ENCODE measurements at regions not wholly inside any gene's neighbourhood (a gene's known extent, or its start where the extent isn't known, plus 50 kb on each side); places are given as distances from the start of the nearest gene placed in this dataset.

DNA sequence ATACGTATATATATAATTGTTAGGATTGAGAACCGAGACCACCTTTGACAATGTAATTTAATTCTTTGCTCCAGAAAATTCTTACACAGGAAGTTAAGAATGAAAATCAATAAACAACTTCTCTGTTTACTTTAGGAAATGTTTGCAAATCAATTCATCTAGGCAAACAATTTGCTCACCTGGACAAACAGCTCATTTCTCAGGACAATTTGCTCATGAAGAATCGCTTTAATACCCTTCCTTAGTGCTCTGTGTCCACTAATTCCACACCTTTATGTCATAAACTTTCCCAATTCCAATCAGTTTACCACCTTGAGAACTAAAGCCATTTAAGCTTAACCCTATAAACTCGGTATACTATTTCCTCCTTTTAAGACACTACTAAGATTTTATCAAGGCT lies 292.2 kb downstream of the BCHE start:
- H3K27ac ChIP-seq, result no peak overlapping the region
- TF ChIP-seq ZFX (IDR thresholded peaks at IDR 0.05; ENCODE audit: borderline replicate concordance) (no peak), CTCF (IDR thresholded peaks at IDR 0.05) (no peak)

GRCh38 chr3:165544432-165544831 lies 292.8 kb downstream of the BCHE start:
- H3K27ac ChIP-seq, result no peak overlapping the region
- TF ChIP-seq ZFX (IDR thresholded peaks at IDR 0.05; ENCODE audit: borderline replicate concordance) (no peak), CTCF (IDR thresholded peaks at IDR 0.05) (no peak)

DNA sequence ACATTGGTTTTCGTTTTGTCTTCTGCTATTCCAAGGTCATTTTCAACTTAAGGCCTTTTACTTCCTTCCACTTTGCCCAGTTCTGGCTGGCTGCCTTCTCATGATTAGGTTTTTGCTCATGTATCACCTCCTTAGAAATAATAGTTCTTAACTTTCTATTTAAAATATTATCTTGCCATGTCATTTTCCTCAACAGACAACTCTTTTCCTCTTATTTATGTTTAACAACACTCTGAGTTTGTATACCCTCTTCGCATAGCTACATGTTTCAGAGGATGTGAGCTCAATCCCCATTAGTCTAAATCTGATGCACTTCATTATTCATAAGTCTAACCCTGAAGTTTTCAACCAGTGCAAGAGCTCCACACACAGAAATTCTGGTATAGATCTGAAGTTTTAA lies 299.1 kb downstream of the BCHE start:
- H3K27ac ChIP-seq, result no peak overlapping the region
- no peak for TF ChIP-seq CTCF (IDR thresholded peaks at IDR 0.05)
- TF ChIP-seq ZFX (IDR thresholded peaks at IDR 0.05; ENCODE audit: borderline replicate concordance), result no peak

- H3K27ac ChIP-seq, result no peak overlapping the region
- TF ChIP-seq CTCF (IDR thresholded peaks at IDR 0.05) (no peak), ZFX (IDR thresholded peaks at IDR 0.05; ENCODE audit: borderline replicate concordance) (no peak)
Observed at GRCh38 chr3:165532851-165533250, 304.4 kb downstream of the BCHE start.

DNA sequence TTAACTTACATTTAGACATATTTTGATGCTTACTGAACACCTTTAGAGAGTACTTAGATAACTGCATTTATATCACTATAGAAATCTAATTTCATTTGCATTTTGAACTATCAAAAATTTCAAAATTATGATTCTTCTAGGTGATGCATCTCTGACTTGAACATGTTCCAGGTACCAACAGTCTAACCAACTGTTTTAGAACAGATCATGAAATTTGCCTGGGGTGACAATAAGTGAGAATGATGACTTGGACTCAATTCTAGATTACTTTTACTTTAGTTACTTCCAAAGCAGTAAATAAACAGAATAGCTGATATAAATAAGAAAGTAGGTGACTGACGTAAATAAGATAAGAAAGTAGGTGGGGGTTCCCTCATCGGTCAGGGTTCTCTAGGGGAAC lies 307.8 kb downstream of the BCHE start:
- H3K27ac ChIP-seq, result no peak overlapping the region
- TF ChIP-seq ZFX (IDR thresholded peaks at IDR 0.05; ENCODE audit: borderline replicate concordance) (no peak), CTCF (IDR thresholded peaks at IDR 0.05) (no peak)

- TF ChIP-seq CTCF (IDR thresholded peaks at IDR 0.05) (no peak), ZFX (IDR thresholded peaks at IDR 0.05; ENCODE audit: borderline replicate concordance) (no peak)
- no peak overlapping the region for H3K27ac ChIP-seq
Observed at GRCh38 chr3:165526367-165526766, 310.9 kb downstream of the BCHE start.

GRCh38 chr3:165523801-165524200 lies 313.4 kb downstream of the BCHE start:
- TF ChIP-seq CTCF (IDR thresholded peaks at IDR 0.05) (no peak), ZFX (IDR thresholded peaks at IDR 0.05; ENCODE audit: borderline replicate concordance) (no peak)

More at GRCh38 chr3:165523801-165524200, 313.4 kb downstream of the BCHE start:
- no peak overlapping the region for H3K27ac ChIP-seq

Data from 22Rv1 (cell line).